IMR-90 (cell line): ENCODE measurements at regions not wholly inside any gene's neighbourhood (a gene's known extent, or its start where the extent isn't known, plus 50 kb on each side); places are given as distances from the start of the nearest gene placed in this dataset.
"Not testable (repeated sequence)": the region's sequence is repeated elsewhere in the genome, so short reads cannot be mapped to it uniquely, and the experiment has no call there.

Experiments
- ATAC-seq: fragments of 200-7000 bp; cut with Tn5 transposase; 2 replicates; pipeline ENCODE4 v1.9.1; 2020; ENCODE audit warnings: low read depth, mild to moderate bottlenecking, moderate library complexity
- BruUV-seq: library from RNA; stranded (reverse); fragments of 400-500 nt; replicated peaks from 2 replicates; lab custom pipeline; 2021; lab: Mats Ljungman, UMichigan
- CTCF ChIA-PET: fragments of 300-600 bp; formaldehyde crosslinking; extraction: SDS; loops from one replicate; lab custom pipeline; 2021; ENCODE audit warnings: antibody characterized with exemption; lab: Yijun Ruan, JAX
- POLR2A ChIA-PET: fragments of 300-600 bp; sonication (Branson Sonifier 250); formaldehyde crosslinking; loops from one replicate; lab custom pipeline; 2022; ENCODE audit warnings: antibody characterized with exemption; ENCODE audit not compliant: unreplicated experiment; lab: Charles Lee
- DNase-seq: peaks from one replicate; pipeline ENCODE4 v3.0.0; 2013
- H2AFZ ChIP-seq: replicated peaks from 2 replicates; pipeline ENCODE3; 2013; ENCODE audit warnings: low read length, mild to moderate bottlenecking; ENCODE audit not compliant: poor library complexity
- H2AK5ac ChIP-seq: 2 replicates; pipeline ENCODE4 v1.6.1; 2013; ENCODE audit warnings: low read depth, low read length, inconsistent platforms
- H2AK9ac ChIP-seq: replicated peaks from 2 replicates; pipeline ENCODE3; 2013; ENCODE audit warnings: mild to moderate bottlenecking, low read depth, low read length, moderate library complexity; ENCODE audit not compliant: poor library complexity
- H2BK120ac ChIP-seq: 2 replicates; pipeline ENCODE4 v1.6.1; 2013; ENCODE audit warnings: low read depth, low read length, inconsistent platforms
- H2BK15ac ChIP-seq: 3 replicates; pipeline ENCODE4 v1.6.1; 2013; ENCODE audit warnings: low read depth, low read length, inconsistent platforms
- H2BK20ac ChIP-seq: 2 replicates; pipeline ENCODE4 v1.6.1; 2013; ENCODE audit warnings: low read depth, mild to moderate bottlenecking, inconsistent platforms, low read length, moderate library complexity
- H2BK5ac ChIP-seq: 2 replicates; pipeline ENCODE4 v1.6.1; 2013; ENCODE audit warnings: mild to moderate bottlenecking, low read depth, low read length, inconsistent platforms; ENCODE audit not compliant: poor library complexity, severe bottlenecking
- H3K14ac ChIP-seq: replicated peaks from 2 replicates; pipeline ENCODE4 v1.6.1; 2013; ENCODE audit warnings: low read depth, low read length, inconsistent platforms
- H3K18ac ChIP-seq: 2 replicates; pipeline ENCODE4 v1.6.1; 2013; ENCODE audit warnings: low read depth, low read length, control low read depth
- H3K23ac ChIP-seq: 2 replicates; pipeline ENCODE4 v1.6.1; 2013; ENCODE audit warnings: low read depth, low read length, inconsistent platforms
- H3K27ac ChIP-seq: 2 replicates; pipeline ENCODE4 v1.5.1; 2013; ENCODE audit warnings: mild to moderate bottlenecking, control low read depth, low read length; ENCODE audit not compliant: insufficient read depth
- H3K27me3 ChIP-seq: 2 replicates; pipeline ENCODE4 v1.6.1; 2013; ENCODE audit warnings: low read length; ENCODE audit not compliant: control insufficient read depth, insufficient read depth
- H3K36me3 ChIP-seq: 2 replicates; pipeline ENCODE4 v1.6.1; 2013; ENCODE audit warnings: low read length, mixed read lengths; ENCODE audit not compliant: control insufficient read depth, insufficient read depth
- H3K4ac ChIP-seq: 2 replicates; pipeline ENCODE4 v1.6.1; 2013; ENCODE audit warnings: low read depth, low read length, inconsistent platforms
- H3K4me1 ChIP-seq: 2 replicates; pipeline ENCODE4 v1.6.1; 2013; ENCODE audit warnings: low read length, mixed read lengths; ENCODE audit not compliant: control insufficient read depth, insufficient read depth
- H3K4me2 ChIP-seq: 2 replicates; pipeline ENCODE4 v1.6.1; 2013; ENCODE audit warnings: low read depth, mild to moderate bottlenecking, control low read depth, low read length, moderate library complexity
- H3K4me3 ChIP-seq: 2 replicates; pipeline ENCODE4 v1.5.1; 2013; ENCODE audit warnings: low read depth, mild to moderate bottlenecking, control low read depth, low read length, moderate library complexity; ENCODE audit not compliant: insufficient read depth
- H3K56ac ChIP-seq: 2 replicates; pipeline ENCODE4 v1.6.1; 2013; ENCODE audit warnings: low read length, inconsistent platforms; ENCODE audit not compliant: insufficient read depth; ENCODE audit errors: extremely low read depth
- H3K79me1 ChIP-seq, 2 experiments: 2 replicates each; pipeline ENCODE4 v1.6.1; 2013; ENCODE audit warnings: low read length in 2 of 2, inconsistent platforms in 1 of 2, low read depth in 1 of 2
- H3K9ac ChIP-seq: 2 replicates; pipeline ENCODE4 v1.6.1; 2013; ENCODE audit warnings: low read depth, low read length, control low read depth
- H3K9me1 ChIP-seq: 2 replicates; pipeline ENCODE4 v1.6.1; 2013; ENCODE audit warnings: low read length, inconsistent platforms; ENCODE audit not compliant: insufficient read depth
- H3K9me3 ChIP-seq: 2 replicates; pipeline ENCODE4 v1.6.1; 2013; ENCODE audit warnings: low read length; ENCODE audit not compliant: control insufficient read depth, insufficient read depth
- H4K20me1 ChIP-seq: 2 replicates; pipeline ENCODE4 v1.6.1; 2013; ENCODE audit warnings: low read length, inconsistent platforms; ENCODE audit not compliant: insufficient read depth
- H4K5ac ChIP-seq: 2 replicates; pipeline ENCODE4 v1.6.1; 2013; ENCODE audit warnings: mild to moderate bottlenecking, low read depth, low read length, control low read depth
- H4K8ac ChIP-seq, 2 experiments: 2 replicates each; pipeline ENCODE4 v1.6.1; 2013; ENCODE audit warnings: low read depth in 2 of 2, low read length in 2 of 2, control low read depth in 1 of 2, inconsistent platforms in 1 of 2
- H4K91ac ChIP-seq: 2 replicates; pipeline ENCODE4 v1.6.1; 2013; ENCODE audit warnings: low read depth, low read length, inconsistent platforms; ENCODE audit not compliant: insufficient read depth
- WGBS, 2 experiments: methylation state at CpG; one replicate each; pipeline versions ENCODE4 v1.1.5 to v1.1.7; 2013; ENCODE audit warnings: missing lambda C conversion rate in 2 of 2; ENCODE audit not compliant: insufficient read length in 1 of 2; ENCODE audit errors: extremely low coverage in 2 of 2; 5-methylcytosine and 5-hydroxymethylcytosine counted together
- dilution Hi-C: fragments of 300-500 bp; cut with HindIII; formaldehyde crosslinking; loops from one replicate; pipeline ENCODE4 v1.14.3; 2018; ENCODE audit warnings: low sequenced_read_pairs; ENCODE audit not compliant: unreplicated experiment
- in situ Hi-C: fragments of 300-500 bp; cut with MboI; formaldehyde crosslinking; loops from 3 replicates; pipeline ENCODE4 v1.14.3; 2019; ENCODE audit warnings: low sequenced_read_pairs, inconsistent platforms, mixed read lengths
- intact Hi-C: fragments of 100-400 bp; cut with micrococcal nuclease; formaldehyde crosslinking; loops from 2 replicates; pipeline ENCODE4 v1.10.0; 2022

GRCh38 chr9:63296848-63297247, 1988.2 kb downstream of the FOXD4L5 start:
- dilution Hi-C loops, H4K91ac ChIP-seq: not testable (repeated sequence)

DNA sequence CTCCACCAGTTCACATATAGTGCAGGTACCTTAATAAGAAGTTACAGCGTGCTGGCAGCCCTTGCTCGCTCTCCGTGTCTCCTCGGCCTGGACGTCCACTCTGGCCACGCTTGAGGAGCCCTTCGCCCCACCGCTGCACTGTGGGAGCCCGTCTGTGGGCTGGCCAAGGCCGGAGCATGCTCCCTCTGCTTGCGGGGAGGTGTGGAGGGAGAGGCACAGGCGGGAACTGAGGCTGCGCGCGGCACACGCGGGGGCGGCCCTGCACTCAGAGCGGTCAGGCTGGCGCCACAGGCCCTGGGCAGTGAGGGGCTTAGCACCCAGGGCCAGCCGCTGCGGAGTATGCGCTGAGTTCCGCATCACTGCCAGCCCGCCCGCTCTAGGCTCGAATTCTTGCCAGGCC, 1988.6 kb downstream of the FOXD4L5 start:
- H2AK9ac ChIP-seq, H3K9me1 ChIP-seq, H3K4me1 ChIP-seq, H3K18ac ChIP-seq, H2AFZ ChIP-seq, H3K56ac ChIP-seq, H2BK20ac ChIP-seq, H3K23ac ChIP-seq, H4K20me1 ChIP-seq, H3K9ac ChIP-seq, H3K79me1 ChIP-seq, POLR2A ChIA-PET, ATAC-seq, CTCF ChIA-PET, H3K4me3 ChIP-seq, H3K27me3 ChIP-seq, H2AK5ac ChIP-seq, dilution Hi-C loops, H2BK15ac ChIP-seq, H4K91ac ChIP-seq, H3K27ac ChIP-seq, in situ Hi-C loops, DNase-seq, H2BK5ac ChIP-seq, H4K8ac ChIP-seq, H2BK120ac ChIP-seq, intact Hi-C loops, BruUV-seq, H3K4me2 ChIP-seq, H4K5ac ChIP-seq, H3K9me3 ChIP-seq, H3K36me3 ChIP-seq, H3K14ac ChIP-seq, H3K4ac ChIP-seq: not testable (repeated sequence)
- no CpG with 5 or more reads among the region's 27 CpGs for WGBS, 2 experiments

More at GRCh38 chr9:63296848-63297247, 1988.2 kb downstream of the FOXD4L5 start:
- H3K9me3 ChIP-seq, H2BK15ac ChIP-seq, H3K9ac ChIP-seq, intact Hi-C loops, H3K4me3 ChIP-seq, H3K4me1 ChIP-seq, H3K79me1 ChIP-seq, ATAC-seq, H3K18ac ChIP-seq, CTCF ChIA-PET, H4K5ac ChIP-seq, H3K23ac ChIP-seq, H2AK9ac ChIP-seq, H4K8ac ChIP-seq, H2AFZ ChIP-seq, in situ Hi-C loops, H2BK120ac ChIP-seq, H3K27ac ChIP-seq, H4K20me1 ChIP-seq, H2AK5ac ChIP-seq, H2BK5ac ChIP-seq, H3K36me3 ChIP-seq, DNase-seq, H3K9me1 ChIP-seq, H2BK20ac ChIP-seq, H3K27me3 ChIP-seq, H3K4me2 ChIP-seq, H3K56ac ChIP-seq, POLR2A ChIA-PET, H3K4ac ChIP-seq, H3K14ac ChIP-seq, BruUV-seq: not testable (repeated sequence)
- WGBS, 2 experiments = 80% methylated on average over 1 of the region's 14 CpGs; no CpG with 5 or more reads in 1 of the 2 experiments
